HG02763 (cell line): ENCODE measurements at regions not wholly inside any gene's neighbourhood (a gene's known extent, or its start where the extent isn't known, plus 50 kb on each side); places are given as distances from the start of the nearest gene placed in this dataset.

Source experiments
- ATAC-seq: cut with Tn5 transposase; IDR thresholded peaks from one replicate; pipeline ENCODE4 v1.9.1; 2021; ENCODE audit warnings: mild to moderate bottlenecking, moderate library complexity; ENCODE audit not compliant: unreplicated experiment

- ATAC-seq, result no peak
Measured at GRCh38 chr5:53326424-53327153, 153.8 kb upstream of the FST start.

GRCh38 chr5:53327811-53328334 lies 152.6 kb upstream of the FST start:
- no peak for ATAC-seq

GRCh38 chr5:53330491-53330890 lies 149.9 kb upstream of the FST start:
- no peak for ATAC-seq

- no peak for ATAC-seq
Measured at GRCh38 chr5:53331463-53331862, 149.0 kb upstream of the FST start.

- no peak for ATAC-seq
Measured at GRCh38 chr5:53333160-53333559, 147.3 kb upstream of the FST start.

GRCh38 chr5:53334431-53334941 lies 145.9 kb upstream of the FST start:
- ATAC-seq, result no peak

- ATAC-seq, result no peak
Measured at GRCh38 chr5:53335115-53335514, 145.3 kb upstream of the FST start.

GRCh38 chr5:53337827-53338226 lies 142.6 kb upstream of the FST start:
- no peak for ATAC-seq

GRCh38 chr5:53338971-53339370 lies 141.5 kb upstream of the FST start:
- ATAC-seq, result no peak

GRCh38 chr5:53339962-53340540 lies 140.4 kb upstream of the FST start:
- no peak for ATAC-seq

GRCh38 chr5:53340956-53341750 lies 139.3 kb upstream of the FST start:
- ATAC-seq, result no peak

- ATAC-seq, result no peak
Measured at GRCh38 chr5:53342236-53342635, 138.2 kb upstream of the FST start.

- no peak for ATAC-seq
Measured at GRCh38 chr5:53343187-53343586, 137.2 kb upstream of the FST start.

- ATAC-seq, result no peak
Measured at GRCh38 chr5:53350368-53350767, 130.1 kb upstream of the FST start.

- ATAC-seq, result no peak
Measured at GRCh38 chr5:53350991-53351770, 129.2 kb upstream of the FST start.

- ATAC-seq, result no peak
Measured at GRCh38 chr5:53355316-53355715, 125.1 kb upstream of the FST start.

- no peak for ATAC-seq
Measured at GRCh38 chr5:53355931-53356330, 124.5 kb upstream of the FST start.

GRCh38 chr5:53357439-53357838 lies 123.0 kb upstream of the FST start:
- ATAC-seq, result no peak

GRCh38 chr5:53358794-53359193 lies 121.6 kb upstream of the FST start:
- ATAC-seq, result no peak

- ATAC-seq, result no peak
Measured at GRCh38 chr5:53359916-53360517, 120.4 kb upstream of the FST start.
